ENCODE measurements at regions not wholly inside any gene's neighbourhood (a gene's known extent, or its start where the extent isn't known, plus 50 kb on each side); places are given as distances from the start of the nearest gene placed in this dataset.

DNA sequence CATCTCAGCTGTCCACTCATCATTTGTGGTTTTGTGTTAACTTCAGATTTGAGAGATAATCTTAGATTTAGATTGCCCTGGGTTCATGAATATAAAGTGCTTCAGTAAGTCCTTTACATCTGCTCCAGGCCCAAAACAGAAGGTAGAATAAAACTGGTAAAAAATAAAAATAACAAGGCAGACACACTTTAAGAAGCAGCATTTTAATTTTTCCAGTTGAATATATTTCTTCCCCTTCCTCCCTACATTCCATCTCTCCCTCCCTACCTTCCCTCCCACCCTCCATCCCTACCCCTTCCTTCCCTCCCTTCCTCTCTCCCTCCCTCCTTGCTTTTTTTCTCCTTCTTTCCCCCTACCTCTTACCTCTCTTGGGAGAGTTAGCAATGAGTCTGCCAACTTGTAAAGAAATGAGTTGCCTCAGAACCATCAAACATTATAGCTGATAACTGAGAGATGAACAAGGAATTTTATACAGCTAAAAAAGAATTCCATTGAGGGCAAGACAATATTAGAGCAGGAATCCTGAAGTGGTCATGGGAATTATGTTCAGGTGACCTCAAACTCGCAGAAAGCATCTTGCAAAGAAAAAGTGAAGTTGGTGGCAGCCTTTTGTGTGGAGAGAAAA, 145.0 kb upstream of the SOX4 start:
- ATAC-seq, result no peak
- no peak for DNase-seq
- TF ChIP-seq, protein P1, sequence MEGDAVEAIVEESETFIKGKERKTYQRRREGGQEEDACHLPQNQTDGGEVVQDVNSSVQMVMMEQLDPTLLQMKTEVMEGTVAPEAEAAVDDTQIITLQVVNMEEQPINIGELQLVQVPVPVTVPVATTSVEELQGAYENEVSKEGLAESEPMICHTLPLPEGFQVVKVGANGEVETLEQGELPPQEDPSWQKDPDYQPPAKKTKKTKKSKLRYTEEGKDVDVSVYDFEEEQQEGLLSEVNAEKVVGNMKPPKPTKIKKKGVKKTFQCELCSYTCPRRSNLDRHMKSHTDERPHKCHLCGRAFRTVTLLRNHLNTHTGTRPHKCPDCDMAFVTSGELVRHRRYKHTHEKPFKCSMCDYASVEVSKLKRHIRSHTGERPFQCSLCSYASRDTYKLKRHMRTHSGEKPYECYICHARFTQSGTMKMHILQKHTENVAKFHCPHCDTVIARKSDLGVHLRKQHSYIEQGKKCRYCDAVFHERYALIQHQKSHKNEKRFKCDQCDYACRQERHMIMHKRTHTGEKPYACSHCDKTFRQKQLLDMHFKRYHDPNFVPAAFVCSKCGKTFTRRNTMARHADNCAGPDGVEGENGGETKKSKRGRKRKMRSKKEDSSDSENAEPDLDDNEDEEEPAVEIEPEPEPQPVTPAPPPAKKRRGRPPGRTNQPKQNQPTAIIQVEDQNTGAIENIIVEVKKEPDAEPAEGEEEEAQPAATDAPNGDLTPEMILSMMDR (IDR thresholded peaks at IDR 0.05), result no peak

DNA sequence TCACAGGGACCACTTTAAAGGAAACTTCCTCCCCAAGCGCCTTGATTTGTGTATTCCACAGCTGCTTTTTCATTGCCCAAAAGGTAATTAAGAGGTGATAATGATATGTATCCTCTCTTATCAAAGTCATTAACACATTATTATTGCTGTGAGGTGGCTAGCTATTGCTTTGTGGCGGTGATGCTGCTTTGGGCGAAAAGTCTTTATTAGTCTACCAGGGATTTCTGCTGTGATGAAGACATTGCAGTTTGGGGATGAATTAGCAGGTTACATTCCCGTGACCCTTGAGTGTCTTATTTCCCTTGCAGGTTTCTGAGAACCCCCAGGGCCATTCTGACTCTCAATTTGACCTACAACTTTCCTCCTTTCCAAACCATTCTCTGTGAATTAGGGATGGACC, 143.4 kb upstream of the SOX4 start:
- DNase-seq, result no peak

More for the DNA sequence above, 145.0 kb upstream of the SOX4 start:
- H3K36me3 ChIP-seq, result no peaks in the 10 kb centered on the region
- no peaks in the 10 kb centered on the region for H3K9me3 ChIP-seq
- intact Hi-C loops (cut with DNase I), result no loop called here
- H3K27ac ChIP-seq, result no peak overlapping the region
- H3K4me1 ChIP-seq, result no peaks in the 10 kb centered on the region
- H3K4me3 ChIP-seq, result no peak overlapping the region
- H3K27me3 ChIP-seq, result no peaks in the 10 kb centered on the region

DNA sequence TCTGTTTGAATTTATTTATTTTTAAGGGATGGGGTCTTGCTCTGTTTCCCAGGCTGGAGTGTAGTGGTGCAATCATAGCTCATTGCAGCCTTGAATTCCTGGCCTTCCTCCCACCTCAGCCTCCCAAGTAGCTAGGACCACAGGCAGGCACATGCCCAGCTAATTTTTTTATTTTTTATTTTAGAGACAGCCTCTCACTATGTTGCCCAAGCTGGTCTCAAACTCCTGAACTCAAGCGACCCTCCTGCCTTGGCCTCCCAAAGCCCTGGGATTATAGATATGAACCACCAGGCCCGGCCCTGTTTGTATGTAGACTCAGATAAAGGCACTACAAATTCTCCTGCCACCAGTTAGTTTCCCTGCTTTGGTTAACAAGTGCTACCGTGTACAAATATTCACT, 142.9 kb upstream of the SOX4 start:
- Histone ChIP-seq H3K4me3 (no peak overlapping the region), H3K27me3 (no peaks in the 10 kb centered on the region), H3K9me3 (no peaks in the 10 kb centered on the region), H3K4me1 (no peaks in the 10 kb centered on the region), H3K27ac (no peak overlapping the region), H3K36me3 (no peaks in the 10 kb centered on the region)
- TF ChIP-seq, protein P1 (IDR thresholded peaks at IDR 0.05), result no peak
- ATAC-seq, result no peak
- intact Hi-C loops (cut with DNase I), result no loop called here
- no peak for DNase-seq

More for the DNA sequence above, 143.4 kb upstream of the SOX4 start:
- ATAC-seq, result no peak
- Histone ChIP-seq H3K27ac (no peak overlapping the region), H3K4me3 (no peak overlapping the region), H3K27me3 (no peaks in the 10 kb centered on the region), H3K36me3 (no peaks in the 10 kb centered on the region), H3K4me1 (no peaks in the 10 kb centered on the region), H3K9me3 (no peaks in the 10 kb centered on the region)
- intact Hi-C loops (cut with DNase I), result no loop called here
- TF ChIP-seq, protein P1 (IDR thresholded peaks at IDR 0.05), result no peak

DNA sequence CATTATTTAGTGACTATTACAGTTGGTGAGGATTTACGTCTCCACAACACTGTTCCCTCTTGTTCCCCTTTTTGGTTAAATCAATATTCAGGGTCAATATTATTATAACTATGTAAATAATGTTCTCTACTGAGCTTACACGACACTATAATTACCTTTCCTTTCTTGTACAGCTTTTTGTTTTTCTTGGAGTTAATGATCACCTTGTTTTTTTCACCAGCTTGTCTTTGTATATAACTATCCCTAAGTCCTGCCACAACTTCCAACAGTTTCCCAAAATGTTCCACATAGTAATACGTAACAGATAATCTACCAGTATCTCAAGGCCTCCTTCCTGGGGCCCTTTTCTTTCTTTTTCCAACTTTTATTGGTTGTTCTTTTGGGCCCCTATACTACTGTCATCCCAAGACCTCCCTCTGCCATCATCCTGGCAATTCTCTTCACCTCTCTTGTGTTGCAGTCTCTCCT, 142.0 kb upstream of the SOX4 start:
- H3K4me1 ChIP-seq, result no peaks in the 10 kb centered on the region
- H3K4me3 ChIP-seq, result no peak overlapping the region
- H3K36me3 ChIP-seq, result no peaks in the 10 kb centered on the region
- H3K27ac ChIP-seq, result no peak overlapping the region
- no peaks in the 10 kb centered on the region for H3K27me3 ChIP-seq
- ATAC-seq (no peak), DNase-seq (no peak)
- no peaks in the 10 kb centered on the region for H3K9me3 ChIP-seq
- intact Hi-C loops (cut with DNase I), result no loop called here
- TF ChIP-seq, protein P1 (IDR thresholded peaks at IDR 0.05), result no peak

DNA sequence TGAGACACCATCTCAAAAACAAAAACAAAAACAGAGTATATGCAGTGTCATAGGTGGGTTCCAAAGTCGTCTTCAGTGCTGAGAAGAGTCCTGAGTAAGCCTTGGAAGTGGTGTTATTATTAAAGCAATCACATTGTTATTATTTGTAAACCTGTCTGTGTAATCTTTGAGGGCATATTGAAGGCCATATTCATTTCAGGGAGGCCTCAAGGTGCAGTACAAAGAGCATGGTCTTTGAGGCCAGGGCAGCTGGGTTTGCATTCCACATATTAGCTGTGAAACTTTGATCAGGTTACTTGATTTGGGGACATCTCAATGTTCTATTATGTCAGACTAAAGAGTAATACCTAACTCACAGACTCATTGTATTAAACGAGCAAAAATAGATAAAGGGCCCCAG, 139.3 kb upstream of the SOX4 start:
- no peak for ATAC-seq
- Histone ChIP-seq H3K4me3 (no peak overlapping the region), H3K27me3 (no peaks in the 10 kb centered on the region), H3K36me3 (no peaks in the 10 kb centered on the region), H3K4me1 (no peaks in the 10 kb centered on the region), H3K9me3 (no peaks in the 10 kb centered on the region), H3K27ac (no peak overlapping the region)
- intact Hi-C loops (cut with DNase I), result no loop called here
- TF ChIP-seq, protein P1 (IDR thresholded peaks at IDR 0.05), result no peak
- DNase-seq, result no peak

Data from left lung (tissue), 4 donors.